ENCODE measurements at regions not wholly inside any gene's neighbourhood (a gene's known extent, or its start where the extent isn't known, plus 50 kb on each side); places are given as distances from the start of the nearest gene placed in this dataset.

DNA sequence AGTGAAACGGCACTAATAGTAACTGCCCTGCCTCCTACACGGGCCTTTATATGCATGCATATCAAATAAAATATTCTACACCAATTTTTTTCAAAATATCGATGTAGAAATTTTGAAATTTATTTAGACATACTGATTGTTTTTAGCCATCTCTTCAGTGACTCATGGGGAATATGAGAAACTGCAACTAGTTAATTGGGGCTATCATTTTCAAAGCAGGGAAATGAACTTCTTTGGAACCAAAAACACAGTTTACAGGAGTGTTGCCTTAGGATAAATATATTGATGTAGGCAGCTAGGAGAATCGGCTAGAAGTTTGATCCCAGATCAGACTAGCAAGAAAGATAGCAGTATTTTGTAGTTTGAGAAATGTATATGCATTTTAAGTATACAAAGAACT is 1010.8 kb upstream of the AGA start:
- no peaks in the 10 kb centered on the region for H3K4me1 ChIP-seq
- no peaks in the 10 kb centered on the region for H3K9me3 ChIP-seq
- H3K4me3 ChIP-seq (ENCODE audit: low read depth, low read length): no peak overlapping the region
- no peaks in the 10 kb centered on the region for H3K27me3 ChIP-seq
- DNase-seq: no peak
- no peaks in the 10 kb centered on the region for H3K36me3 ChIP-seq
- no peak for TF ChIP-seq CTCF (IDR thresholded peaks at IDR 0.05; ENCODE audit: low read depth, low read length)

- Histone ChIP-seq H3K9me3 (no peaks in the 10 kb centered on the region), H3K4me1 (no peaks in the 10 kb centered on the region), H3K27me3 (no peaks in the 10 kb centered on the region), H3K36me3 (no peaks in the 10 kb centered on the region), H3K4me3 (ENCODE audit: low read depth, low read length) (no peak overlapping the region)
- DNase-seq: no peak
- TF ChIP-seq CTCF (IDR thresholded peaks at IDR 0.05; ENCODE audit: low read depth, low read length): no peak
Observed at GRCh38 chr4:178457286-178457685, 1015.0 kb upstream of the AGA start.

DNA sequence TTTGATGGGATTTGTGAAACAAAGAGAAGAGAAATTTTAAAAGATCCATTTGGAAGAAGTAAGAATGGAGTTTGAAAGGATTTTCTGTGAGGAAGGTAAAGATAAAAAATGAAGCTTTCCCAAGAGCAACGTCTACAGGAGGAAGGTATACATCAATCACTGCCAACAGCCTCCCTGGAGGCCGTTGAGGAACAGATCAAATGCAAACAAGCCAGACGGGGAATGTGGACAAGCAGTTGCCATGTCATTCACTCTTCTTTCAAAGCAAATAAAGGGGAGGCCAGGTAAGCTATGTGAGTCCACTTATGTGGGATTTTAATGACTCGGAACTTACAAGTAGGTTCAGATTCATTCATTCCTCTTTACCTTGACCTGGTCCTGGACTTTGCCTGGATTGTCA is 1020.5 kb upstream of the AGA start:
- Histone ChIP-seq H3K9me3 (no peaks in the 10 kb centered on the region), H3K36me3 (no peaks in the 10 kb centered on the region), H3K4me3 (ENCODE audit: low read depth, low read length) (no peak overlapping the region), H3K4me1 (no peaks in the 10 kb centered on the region), H3K27me3 (no peaks in the 10 kb centered on the region)
- TF ChIP-seq CTCF (IDR thresholded peaks at IDR 0.05; ENCODE audit: low read depth, low read length): no peak
- no peak for DNase-seq

GRCh38 chr4:178463747-178464146 is 1021.5 kb upstream of the AGA start:
- no peaks in the 10 kb centered on the region for H3K27me3 ChIP-seq
- DNase-seq: no peak
- no peaks in the 10 kb centered on the region for H3K4me1 ChIP-seq
- no peaks in the 10 kb centered on the region for H3K9me3 ChIP-seq
- no peak for TF ChIP-seq CTCF (IDR thresholded peaks at IDR 0.05; ENCODE audit: low read depth, low read length)
- no peak overlapping the region for H3K4me3 ChIP-seq (ENCODE audit: low read depth, low read length)
- no peaks in the 10 kb centered on the region for H3K36me3 ChIP-seq

- H3K4me3 ChIP-seq (ENCODE audit: low read depth, low read length): no peak overlapping the region
- TF ChIP-seq CTCF (IDR thresholded peaks at IDR 0.05; ENCODE audit: low read depth, low read length): no peak
- no peaks in the 10 kb centered on the region for H3K36me3 ChIP-seq
- no peaks in the 10 kb centered on the region for H3K9me3 ChIP-seq
- DNase-seq: no peak
- no peaks in the 10 kb centered on the region for H3K4me1 ChIP-seq
- H3K27me3 ChIP-seq: no peaks in the 10 kb centered on the region
Observed at GRCh38 chr4:178470996-178471784, 1029.0 kb upstream of the AGA start.

- DNase-seq: no peak
- Histone ChIP-seq H3K4me1 (no peaks in the 10 kb centered on the region), H3K9me3 (no peaks in the 10 kb centered on the region), H3K27me3 (no peaks in the 10 kb centered on the region), H3K4me3 (ENCODE audit: low read depth, low read length) (no peak overlapping the region), H3K36me3 (no peaks in the 10 kb centered on the region)
- TF ChIP-seq CTCF (IDR thresholded peaks at IDR 0.05; ENCODE audit: low read depth, low read length): no peak
Observed at GRCh38 chr4:178471994-178472393, 1029.8 kb upstream of the AGA start.
